MM.1S (cell line): ENCODE measurements at regions not wholly inside any gene's neighbourhood (a gene's known extent, or its start where the extent isn't known, plus 50 kb on each side); places are given as distances from the start of the nearest gene placed in this dataset.

Experiments
- CTCF ChIP-seq: fragments of 300-600 bp; sonication (generic); IDR thresholded peaks from 2 replicates; pipeline ENCODE4 v1.5.1; 2016; ENCODE audit warnings: antibody characterized with exemption, low read length, mixed read lengths
- EZH2 ChIP-seq: fragments of 300-600 bp; sonication (generic); optimal IDR thresholded peaks from 2 replicates; pipeline ENCODE3; 2017; ENCODE audit warnings: low read depth, mild to moderate bottlenecking, antibody characterized with exemption, low read length, mixed read lengths
- EZH2phosphoT487 ChIP-seq: fragments of 300-600 bp; sonication (generic); IDR thresholded peaks from 2 replicates; pipeline ENCODE4 v1.6.1; 2018; ENCODE audit warnings: antibody characterized with exemption, low read length

GRCh38 chr14:26856876-26857518 lies 259.2 kb upstream of the NOVA1 start:
- no peak for TF ChIP-seq CTCF
- TF ChIP-seq EZH2, result no peak
- no peak for TF ChIP-seq EZH2phosphoT487
